Left lung (tissue), 4 donors: ENCODE measurements at regions not wholly inside any gene's neighbourhood (a gene's known extent, or its start where the extent isn't known, plus 50 kb on each side); places are given as distances from the start of the nearest gene placed in this dataset.
"Not testable (repeated sequence)": the region's sequence is repeated elsewhere in the genome, so short reads cannot be mapped to it uniquely, and the experiment has no call there.

Source experiments
- ATAC-seq: fragments of 200-7000 bp; cut with Tn5 transposase; one replicate; pipeline ENCODE4 v1.9.1; 2020; ENCODE audit warnings: moderate library complexity
- DNase-seq, 4 donors: peaks; one replicate each; pipeline ENCODE4 v3.0.0-alpha.2; 2013 to 2020
- H3K27ac ChIP-seq, 2 donors: fragments of 200-600 bp; sonication (generic) in 1 of 2; one replicate each; pipeline versions ENCODE4 v1.5.0 to v1.8.0; 2020 to 2021
- H3K27me3 ChIP-seq, 2 donors: fragments of 200-600 bp; sonication (generic) in 1 of 2; one replicate each; pipeline versions ENCODE4 v1.5.0 to v1.8.0; 2020 to 2021
- H3K36me3 ChIP-seq, 2 donors: fragments of 200-600 bp; sonication (generic) in 1 of 2; one replicate each; pipeline versions ENCODE4 v1.5.0 to v1.8.0; 2020 to 2021
- H3K4me1 ChIP-seq, 2 donors: fragments of 200-600 bp; one replicate each; pipeline ENCODE4 v1.8.0; 2021
- H3K4me3 ChIP-seq, 2 donors: fragments of 200-600 bp; sonication (generic) in 1 of 2; one replicate each; pipeline versions ENCODE4 v1.5.0 to v1.8.0; 2020 to 2021; ENCODE audit warnings: mild to moderate bottlenecking in 1 of 2
- H3K9me3 ChIP-seq, 2 donors: fragments of 200-600 bp; sonication (generic) in 1 of 2; one replicate each; pipeline versions ENCODE4 v1.5.0 to v1.8.0; 2020 to 2021
- intact Hi-C, 2 donors: fragments of 100-400 bp; cut with DNase I; formaldehyde crosslinking; loops; one replicate each; pipeline versions ENCODE4 v1.11.2 to v1.14.2; 2022
- TF ChIP-seq, protein P1 (sequence below), 2 donors: fragments of 200-600 bp; sonication (generic) in 1 of 2; IDR thresholded peaks; one replicate each; pipeline versions ENCODE4 v1.5.0 to v1.8.0; 2021; ENCODE audit warnings: antibody characterized with exemption in 2 of 2
- donor health status: DM: no; HTN: yes; CAD: no.
- donor health status: DM: no; HTN: no; CAD: no.

- peaks cover 0 to 2% of the 10 kb centered on the region in 2 donors for H3K9me3 ChIP-seq
- H3K4me3 ChIP-seq: no peak overlapping the region
- intact Hi-C loops: no loop called here
- H3K36me3 ChIP-seq: no peaks in the 10 kb centered on the region
- ATAC-seq: no peak
- no peak overlapping the region for H3K27ac ChIP-seq
- DNase-seq: no peak
- no peaks in the 10 kb centered on the region for H3K27me3 ChIP-seq
- H3K4me1 ChIP-seq: no peaks in the 10 kb centered on the region
- TF ChIP-seq, protein P1, sequence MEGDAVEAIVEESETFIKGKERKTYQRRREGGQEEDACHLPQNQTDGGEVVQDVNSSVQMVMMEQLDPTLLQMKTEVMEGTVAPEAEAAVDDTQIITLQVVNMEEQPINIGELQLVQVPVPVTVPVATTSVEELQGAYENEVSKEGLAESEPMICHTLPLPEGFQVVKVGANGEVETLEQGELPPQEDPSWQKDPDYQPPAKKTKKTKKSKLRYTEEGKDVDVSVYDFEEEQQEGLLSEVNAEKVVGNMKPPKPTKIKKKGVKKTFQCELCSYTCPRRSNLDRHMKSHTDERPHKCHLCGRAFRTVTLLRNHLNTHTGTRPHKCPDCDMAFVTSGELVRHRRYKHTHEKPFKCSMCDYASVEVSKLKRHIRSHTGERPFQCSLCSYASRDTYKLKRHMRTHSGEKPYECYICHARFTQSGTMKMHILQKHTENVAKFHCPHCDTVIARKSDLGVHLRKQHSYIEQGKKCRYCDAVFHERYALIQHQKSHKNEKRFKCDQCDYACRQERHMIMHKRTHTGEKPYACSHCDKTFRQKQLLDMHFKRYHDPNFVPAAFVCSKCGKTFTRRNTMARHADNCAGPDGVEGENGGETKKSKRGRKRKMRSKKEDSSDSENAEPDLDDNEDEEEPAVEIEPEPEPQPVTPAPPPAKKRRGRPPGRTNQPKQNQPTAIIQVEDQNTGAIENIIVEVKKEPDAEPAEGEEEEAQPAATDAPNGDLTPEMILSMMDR (IDR thresholded peaks at IDR 0.05): no peak
These were observed 465.8 kb downstream of the FRK start for GRCh38 chr6:115594891-115595290.

- ATAC-seq (no peak), DNase-seq (no peak)
- TF ChIP-seq, protein P1 (IDR thresholded peaks at IDR 0.05): no peak
- H3K4me3 ChIP-seq: no peak overlapping the region
- H3K36me3 ChIP-seq: no peaks in the 10 kb centered on the region
- H3K9me3 ChIP-seq: peaks cover 0 to 2% of the 10 kb centered on the region in 2 donors
- H3K27ac ChIP-seq: no peak overlapping the region
- H3K4me1 ChIP-seq: no peaks in the 10 kb centered on the region
- no peaks in the 10 kb centered on the region for H3K27me3 ChIP-seq
- intact Hi-C loops: no loop called here
These were observed 468.7 kb downstream of the FRK start for GRCh38 chr6:115592025-115592424.

DNA sequence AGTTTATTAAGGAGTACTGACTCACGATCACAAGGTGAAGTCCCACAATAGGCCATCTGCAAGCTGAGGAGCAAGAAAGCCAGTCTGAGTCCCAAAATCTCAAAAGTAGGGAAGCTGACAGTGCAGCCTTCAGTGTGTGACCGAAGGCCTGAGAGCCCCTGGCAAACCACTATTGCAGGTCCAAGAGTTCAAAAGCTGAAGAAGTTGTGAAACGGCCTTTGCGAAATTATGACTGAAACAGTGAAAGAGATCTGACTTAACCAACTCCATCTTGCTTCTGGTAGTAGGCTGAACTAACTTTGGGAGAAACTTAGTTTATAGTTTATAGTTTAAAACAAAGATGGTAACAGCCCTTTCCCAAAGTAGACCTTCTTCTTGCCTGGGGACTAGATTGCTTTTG is 471.6 kb downstream of the FRK start:
- intact Hi-C loops: not testable (repeated sequence)

DNA sequence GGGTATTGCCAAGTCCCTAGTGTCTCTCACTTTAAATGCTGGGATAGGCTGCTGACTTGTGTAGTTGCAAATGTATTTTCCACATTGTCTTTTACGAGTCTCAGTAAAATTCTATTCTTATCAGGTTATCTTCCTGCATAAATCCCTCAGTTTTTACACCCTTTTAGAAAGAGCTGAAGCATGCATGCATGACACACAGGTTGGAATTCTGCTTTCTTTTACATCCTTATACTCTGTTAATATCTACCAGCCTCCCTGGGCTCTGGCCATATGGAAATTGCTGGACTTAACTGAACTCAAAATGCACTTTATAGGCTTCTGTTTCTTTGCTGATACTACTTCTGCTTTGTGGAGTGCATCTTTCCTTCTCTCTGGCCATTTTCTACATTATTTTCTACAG is 477.4 kb downstream of the FRK start:
- Histone ChIP-seq H3K9me3 (no peaks in the 10 kb centered on the region), H3K4me1 (no peaks in the 10 kb centered on the region), H3K27me3 (no peaks in the 10 kb centered on the region), H3K27ac (no peak overlapping the region), H3K4me3 (no peak overlapping the region), H3K36me3 (no peaks in the 10 kb centered on the region)
- TF ChIP-seq, protein P1 (IDR thresholded peaks at IDR 0.05): no peak
- DNase-seq (no peak), ATAC-seq (no peak)
- intact Hi-C loops: no loop called here

More for the DNA sequence above, 471.6 kb downstream of the FRK start:
- H3K4me3 ChIP-seq, H3K4me1 ChIP-seq, H3K36me3 ChIP-seq, DNase-seq, H3K9me3 ChIP-seq, H3K27ac ChIP-seq, H3K27me3 ChIP-seq, ATAC-seq: not testable (repeated sequence)

DNA sequence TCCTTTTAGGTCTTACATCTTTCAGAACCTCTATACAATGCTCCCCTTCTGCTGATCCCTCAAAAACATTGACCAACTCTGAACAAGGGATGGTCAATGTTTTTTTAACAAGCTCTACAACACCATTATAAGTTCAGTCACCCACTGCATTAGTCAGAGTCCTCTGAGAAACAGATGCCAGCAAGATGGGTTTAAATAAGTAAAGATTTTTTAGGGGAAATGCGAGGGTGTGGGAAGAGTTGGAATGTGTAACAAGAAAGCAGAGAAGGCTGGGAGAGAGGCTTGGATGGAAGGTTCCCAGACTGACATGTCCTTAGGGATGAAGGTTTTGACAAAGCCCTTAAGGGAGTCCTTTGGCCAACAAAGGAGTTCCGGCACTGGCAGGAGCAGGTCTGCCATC is 478.3 kb downstream of the FRK start:
- TF ChIP-seq, protein P1 (IDR thresholded peaks at IDR 0.05): no peak
- Histone ChIP-seq H3K27ac (no peak overlapping the region), H3K9me3 (no peaks in the 10 kb centered on the region), H3K27me3 (no peaks in the 10 kb centered on the region), H3K36me3 (no peaks in the 10 kb centered on the region), H3K4me3 (no peak overlapping the region), H3K4me1 (no peaks in the 10 kb centered on the region)
- intact Hi-C loops: no loop called here
- DNase-seq (no peak), ATAC-seq (no peak)

GRCh38 chr6:115579565-115579964 is 481.1 kb downstream of the FRK start:
- ATAC-seq, intact Hi-C loops: not testable (repeated sequence)

More at GRCh38 chr6:115579565-115579964, 481.1 kb downstream of the FRK start:
- not testable (repeated sequence) for H3K36me3 ChIP-seq, H3K4me1 ChIP-seq, H3K4me3 ChIP-seq, H3K27me3 ChIP-seq, H3K27ac ChIP-seq, DNase-seq, H3K9me3 ChIP-seq
